D341Med (cell line): ENCODE measurements at regions not wholly inside any gene's neighbourhood (a gene's known extent, or its start where the extent isn't known, plus 50 kb on each side); places are given as distances from the start of the nearest gene placed in this dataset.
"Not testable (repeated sequence)": the region's sequence is repeated elsewhere in the genome, so short reads cannot be mapped to it uniquely, and the experiment has no call there.

Source experiments
- DNase-seq: peaks from one replicate; pipeline ENCODE4 v3.0.0; 2012; ENCODE audit warnings: low spot score

- peak; percentile 29 for DNase-seq
Measured at GRCh38 chr7:91780521-91780920, 100.0 kb downstream of the MTERF1 start.

GRCh38 chr7:91784469-91784868, 96.0 kb downstream of the MTERF1 start:
- DNase-seq: peak; percentile 27

GRCh38 chr7:91787931-91788330, 92.6 kb downstream of the MTERF1 start:
- DNase-seq: no peak

- DNase-seq: no peak
Measured at GRCh38 chr7:91789086-91789485, 91.4 kb downstream of the MTERF1 start.

GRCh38 chr7:91789558-91789957, 90.9 kb downstream of the MTERF1 start:
- no peak for DNase-seq

- DNase-seq: not testable (repeated sequence)
Measured at GRCh38 chr7:91790646-91791045, 89.9 kb downstream of the MTERF1 start.

- DNase-seq: no peak
Measured at GRCh38 chr7:91796122-91796521, 84.4 kb downstream of the MTERF1 start.

- DNase-seq: no peak
Measured at GRCh38 chr7:91798425-91798824, 82.1 kb downstream of the MTERF1 start.

- no peak for DNase-seq
Measured at GRCh38 chr7:91800389-91800788, 80.1 kb downstream of the MTERF1 start.

- no peak for DNase-seq
Measured at GRCh38 chr7:91801331-91801983, 79.0 kb downstream of the MTERF1 start.

- DNase-seq: no peak
Measured at GRCh38 chr7:91811236-91811635, 69.3 kb downstream of the MTERF1 start.

GRCh38 chr7:91811641-91812040, 68.9 kb downstream of the MTERF1 start:
- no peak for DNase-seq

- DNase-seq: no peak
Measured at GRCh38 chr7:91812388-91812787, 68.1 kb downstream of the MTERF1 start.

GRCh38 chr7:91814189-91814588, 66.3 kb downstream of the MTERF1 start:
- no peak for DNase-seq
